ENCODE measurements at regions not wholly inside any gene's neighbourhood (a gene's known extent, or its start where the extent isn't known, plus 50 kb on each side); places are given as distances from the start of the nearest gene placed in this dataset.
"Not testable (repeated sequence)": the region's sequence is repeated elsewhere in the genome, so short reads cannot be mapped to it uniquely, and the experiment has no call there.

DNA sequence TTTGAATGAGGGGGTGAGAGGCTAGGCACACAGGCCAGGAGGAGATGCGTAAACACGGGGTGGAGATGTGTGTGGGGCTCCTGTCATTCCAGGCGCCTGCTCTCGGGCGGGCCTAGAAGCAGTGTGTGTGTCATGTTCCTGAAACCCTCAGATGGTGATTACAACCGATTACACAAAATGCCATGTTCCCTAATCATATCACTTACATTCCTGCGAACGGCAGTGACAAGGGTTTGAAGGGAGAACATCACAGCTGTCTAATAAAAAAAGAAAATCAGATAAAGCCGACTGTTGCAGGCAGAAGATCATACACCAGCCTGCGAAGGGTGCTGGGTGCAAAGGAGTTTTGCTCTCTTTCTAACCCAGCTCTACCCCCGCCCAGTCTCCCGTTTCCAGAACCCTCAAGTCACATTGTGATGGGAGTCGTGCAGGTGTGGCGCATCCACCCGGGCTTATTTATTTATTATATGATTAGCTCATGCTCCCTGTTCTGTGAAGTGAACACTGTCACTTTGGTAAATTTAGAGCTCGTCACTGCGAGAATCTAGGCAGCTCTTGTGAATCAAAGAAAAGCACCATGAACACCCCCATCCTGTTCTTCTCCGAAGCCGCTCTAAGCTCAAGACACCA, 140.3 kb downstream of the NR2F2 start:
- no peak for DNase-seq (ENCODE audit: low spot score)

DNA sequence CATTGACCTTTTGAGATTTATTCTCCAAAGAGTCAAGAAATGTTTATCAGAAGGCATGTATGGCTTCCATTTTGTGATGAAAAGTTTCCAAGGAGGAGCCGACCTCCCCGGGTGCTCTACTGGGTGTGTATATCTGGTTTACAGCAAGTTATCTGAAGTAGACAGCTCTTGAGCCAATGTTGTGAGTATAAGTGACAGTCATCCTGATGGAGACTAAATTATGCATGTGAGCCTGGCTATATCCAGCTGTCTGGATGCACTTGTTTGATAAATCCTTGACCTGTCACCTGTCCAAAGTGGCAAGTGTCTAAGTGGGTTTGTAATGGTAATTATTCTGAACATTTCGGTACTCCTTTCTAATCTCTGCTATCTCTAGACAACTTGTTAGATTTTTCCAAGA, 142.2 kb downstream of the NR2F2 start:
- DNase-seq (ENCODE audit: low spot score), result no peak

DNA sequence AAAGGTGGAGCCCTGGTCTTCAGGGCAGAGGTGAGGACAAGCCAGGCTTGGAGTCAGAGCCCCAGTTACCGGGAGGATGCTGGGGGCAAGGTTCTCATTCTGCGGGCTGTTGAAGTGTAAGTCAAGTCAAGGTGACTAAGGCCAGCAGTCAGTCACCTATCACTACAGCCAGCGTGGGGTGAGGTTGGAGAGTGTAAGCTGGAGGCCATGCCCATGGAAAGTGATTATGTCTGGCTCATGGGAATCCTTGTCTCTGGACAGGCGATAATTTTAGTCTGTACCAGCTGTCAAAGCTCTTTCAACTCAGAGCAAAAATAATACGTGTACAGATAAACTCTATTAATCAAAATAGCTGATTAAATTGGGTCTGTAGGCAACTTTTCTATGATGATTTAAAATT, 143.1 kb downstream of the NR2F2 start:
- no peak for DNase-seq (ENCODE audit: low spot score)

DNA sequence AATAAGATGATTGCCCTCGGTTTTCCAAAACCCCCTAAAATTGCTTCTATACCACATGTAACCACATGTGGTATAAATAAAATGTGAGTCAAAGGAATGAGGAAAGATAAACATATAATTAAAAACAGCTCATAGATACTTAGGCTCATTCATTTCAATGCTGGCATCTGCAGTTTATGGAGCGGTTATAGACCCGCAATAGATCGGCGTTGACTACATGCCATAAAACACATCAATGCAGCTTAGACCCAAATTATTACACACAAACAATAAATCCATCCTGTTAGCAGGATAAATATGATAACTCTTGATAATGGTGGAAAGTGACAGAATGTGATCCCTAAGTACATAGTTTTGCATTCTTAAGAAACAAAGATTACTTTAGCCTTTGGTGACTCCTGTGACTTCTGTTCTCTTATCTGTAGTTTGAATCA, 143.7 kb downstream of the NR2F2 start:
- DNase-seq (ENCODE audit: low spot score), result no peak

DNA sequence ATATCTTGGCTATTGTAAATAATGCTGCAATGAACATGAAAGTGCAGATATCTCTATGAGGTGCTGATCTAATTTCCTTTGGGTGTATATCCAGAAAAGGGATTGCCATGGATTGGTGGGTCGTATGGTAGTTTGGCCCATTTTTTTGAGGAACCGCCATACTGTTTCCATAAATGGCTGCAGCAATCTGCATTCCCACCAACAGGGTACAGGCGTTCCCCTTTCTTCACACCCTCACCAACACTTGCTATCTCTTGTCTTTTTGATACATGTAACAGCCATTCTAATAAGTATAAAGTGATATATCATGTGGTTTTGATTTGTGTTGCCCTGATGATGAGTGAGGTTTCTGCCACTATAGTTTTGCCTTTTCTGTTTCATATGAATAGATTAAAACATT, 146.7 kb downstream of the NR2F2 start:
- DNase-seq (ENCODE audit: low spot score), result no peak

DNA sequence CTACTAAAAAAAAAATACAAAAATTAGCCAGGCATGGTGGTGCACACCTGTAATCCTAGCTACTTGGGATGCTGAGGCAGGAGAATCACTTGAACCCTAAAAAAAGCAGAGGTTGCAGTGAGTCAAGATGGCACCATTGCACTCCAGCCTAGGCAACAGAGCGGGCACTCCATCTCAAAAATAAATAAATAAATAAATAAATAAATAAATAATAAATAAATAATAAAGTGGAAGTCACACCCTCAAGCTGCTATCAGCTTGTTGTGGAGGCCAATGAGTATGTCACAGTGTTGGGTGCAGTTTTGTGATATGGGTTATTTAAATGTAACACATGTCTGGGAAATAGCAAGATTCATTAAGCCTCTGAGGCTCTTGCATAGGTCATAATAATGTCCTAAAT, 153.9 kb downstream of the NR2F2 start:
- not testable (repeated sequence) for DNase-seq (ENCODE audit: low spot score)

DNA sequence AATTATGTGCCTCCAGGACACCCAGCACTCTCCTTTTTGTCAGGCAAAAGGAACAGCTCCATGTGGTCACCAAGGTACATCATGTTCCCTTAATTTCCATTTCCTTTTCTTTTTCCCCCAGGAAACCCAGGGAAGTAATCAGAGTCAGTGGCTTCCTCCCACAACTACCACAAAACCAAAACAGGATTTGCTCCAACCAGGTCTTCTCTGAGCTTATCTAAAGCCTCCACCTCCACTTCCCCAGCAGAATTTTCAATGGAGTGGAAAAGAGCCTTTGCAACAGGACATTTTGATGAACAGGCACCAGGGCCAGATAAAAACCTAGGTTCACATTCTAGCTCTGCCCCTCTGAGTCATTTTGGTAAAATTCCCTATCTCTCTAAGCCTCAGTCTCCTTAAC, 154.3 kb downstream of the NR2F2 start:
- no peak for DNase-seq (ENCODE audit: low spot score)

DNA sequence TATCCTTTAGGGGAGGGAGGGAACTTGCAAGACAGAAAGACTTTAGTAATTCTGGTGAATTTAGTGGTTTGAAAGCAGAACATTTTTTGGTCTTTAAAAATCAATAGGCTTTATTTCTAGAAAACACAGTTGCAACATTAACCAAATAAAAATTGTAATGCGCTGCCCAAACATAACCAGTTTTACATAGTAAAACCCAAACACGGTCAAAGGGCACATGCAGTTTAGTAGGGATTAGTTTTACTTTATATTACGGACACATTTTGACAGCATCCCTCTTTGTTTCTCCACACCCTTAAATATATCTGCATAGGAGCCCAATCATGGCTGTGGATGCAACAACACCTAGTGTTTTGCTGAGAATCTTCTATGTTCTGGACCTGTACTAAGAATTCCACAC, 156.7 kb downstream of the NR2F2 start:
- DNase-seq (ENCODE audit: low spot score), result no peak

DNA sequence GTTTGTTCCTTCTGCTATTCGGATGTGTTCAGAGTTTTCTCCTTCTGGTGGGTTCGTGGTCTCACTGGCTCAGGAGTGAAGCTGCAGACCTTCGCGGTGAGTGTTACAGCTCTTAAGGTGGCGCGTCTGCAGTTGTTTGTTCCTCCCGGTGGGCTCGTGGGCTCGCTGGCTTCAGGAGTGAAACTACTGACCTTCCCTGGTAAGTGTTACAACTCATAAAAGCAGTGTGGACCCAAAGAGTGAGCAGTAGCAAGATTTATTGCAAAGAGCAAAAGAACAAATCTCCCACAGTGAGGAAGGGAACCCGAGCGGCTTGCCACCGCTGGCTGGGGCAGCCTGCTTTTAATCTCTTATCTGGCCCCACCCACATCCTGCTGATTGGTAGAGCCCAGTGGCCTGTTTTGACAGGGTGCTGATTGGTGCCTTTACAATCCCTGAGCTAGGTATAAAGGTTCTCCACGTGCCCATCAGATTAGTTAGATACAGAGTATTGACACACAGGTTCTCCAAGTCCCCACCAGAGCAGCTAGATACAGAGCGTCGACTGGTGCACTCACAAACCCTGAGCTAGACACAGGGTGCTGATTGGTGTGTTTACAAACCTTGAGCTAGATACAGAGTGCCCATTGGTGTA, 160.7 kb downstream of the NR2F2 start:
- not testable (repeated sequence) for DNase-seq (ENCODE audit: low spot score)

DNA sequence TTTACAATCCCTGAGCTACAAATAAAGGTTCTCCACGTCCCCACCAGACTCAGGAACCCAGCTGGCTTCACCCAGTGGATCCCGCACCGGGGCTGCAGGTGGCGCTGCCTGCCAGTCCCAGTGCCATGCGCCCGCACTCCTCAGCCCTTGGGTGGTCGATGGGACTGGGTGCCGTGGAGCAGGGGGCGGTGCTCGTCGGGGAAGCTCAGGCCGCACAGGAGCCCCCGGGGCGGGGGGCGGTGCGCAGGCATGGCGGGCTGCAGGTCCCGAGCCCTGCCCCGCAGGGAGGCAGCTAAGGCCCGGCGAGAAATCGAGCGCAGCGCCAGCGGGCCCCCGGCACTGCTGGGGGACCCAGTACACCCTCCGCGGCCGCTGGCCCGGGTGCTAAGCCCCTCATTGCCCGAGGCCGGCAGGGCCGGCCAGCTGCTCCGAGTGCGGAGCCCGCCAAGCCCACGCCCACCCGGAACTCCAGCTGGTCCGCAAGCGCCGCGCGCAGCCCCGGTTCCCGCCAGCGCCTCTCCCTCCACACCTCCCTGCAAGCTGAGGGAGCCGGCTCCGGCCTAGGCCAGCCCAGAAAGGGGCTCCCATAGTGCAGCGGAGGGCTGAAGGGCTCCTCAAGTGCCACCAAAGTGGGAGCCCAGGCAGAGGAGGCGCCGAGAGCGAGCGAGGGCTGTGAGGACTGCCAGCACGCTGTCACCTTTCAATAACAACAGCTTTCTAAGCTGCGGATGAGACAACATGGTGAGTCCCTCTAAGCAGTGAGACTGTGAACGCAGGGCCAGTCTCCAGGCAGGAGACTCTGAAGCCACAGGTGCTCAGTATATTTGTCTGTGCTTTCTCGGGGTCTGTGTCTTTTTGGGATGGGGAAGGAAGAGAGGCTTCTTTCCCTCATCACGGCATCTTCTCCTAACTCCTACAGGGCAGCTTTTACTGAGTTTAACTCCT, 161.5 kb downstream of the NR2F2 start:
- not testable (repeated sequence) for DNase-seq (ENCODE audit: low spot score)

DNA sequence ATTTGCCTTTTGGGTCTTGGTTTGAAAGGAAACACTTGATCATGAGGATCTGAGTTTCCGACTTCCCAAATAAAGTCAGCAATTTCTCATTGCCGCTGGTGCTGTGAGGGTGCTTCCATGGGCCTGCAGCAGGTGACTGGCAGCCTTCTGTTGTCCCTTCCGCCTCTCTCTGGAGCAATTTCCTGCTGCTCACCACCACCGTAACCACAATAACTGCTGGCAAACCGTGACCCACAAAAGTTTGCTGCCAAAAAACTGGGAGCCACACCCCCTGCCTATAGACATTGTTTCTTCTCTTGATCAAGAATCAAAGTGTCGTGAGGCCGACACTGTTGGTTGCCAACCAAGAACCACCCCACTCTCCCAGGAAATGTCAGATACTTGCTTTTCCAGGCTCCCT, 164.0 kb downstream of the NR2F2 start:
- no peak for DNase-seq (ENCODE audit: low spot score)

DNA sequence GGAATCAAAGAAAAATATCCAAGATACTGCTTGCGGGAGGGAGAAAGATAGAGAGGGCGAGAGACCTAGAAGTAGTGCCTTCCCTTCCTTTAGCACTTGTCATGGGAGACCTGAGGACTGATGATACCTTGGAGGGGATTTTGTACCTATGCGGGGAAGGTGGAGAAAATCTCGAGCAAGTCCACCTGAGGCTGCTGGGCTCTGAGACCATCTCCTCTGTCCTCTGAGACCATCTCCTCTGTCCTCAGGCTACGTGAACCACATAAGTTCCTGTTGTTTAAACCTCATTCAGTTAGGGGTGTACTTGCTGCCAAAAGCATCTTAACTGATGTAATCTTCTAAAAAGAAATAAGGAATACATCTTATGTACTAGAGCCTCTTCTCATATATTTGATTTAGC, 164.9 kb downstream of the NR2F2 start:
- no peak for DNase-seq (ENCODE audit: low spot score)

DNA sequence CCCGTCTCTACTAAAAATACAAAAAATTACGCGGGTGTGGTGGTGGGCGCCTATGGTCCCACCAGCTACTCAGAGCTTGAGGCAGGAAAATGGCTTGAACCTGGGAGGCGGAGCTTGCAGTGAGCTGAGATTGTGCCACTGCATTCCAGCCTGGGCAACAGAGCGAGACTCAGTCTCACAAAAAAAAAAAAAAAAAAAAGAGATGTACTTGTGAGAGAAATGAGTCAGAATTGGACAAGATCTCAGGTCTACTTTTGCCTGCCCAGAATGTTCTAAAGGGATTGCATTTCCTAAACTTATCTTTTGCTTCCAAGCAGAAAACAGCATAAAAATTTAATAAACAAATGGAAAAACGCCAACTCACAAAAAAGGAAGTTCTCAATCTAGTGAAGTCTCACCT, 167.5 kb downstream of the NR2F2 start:
- DNase-seq (ENCODE audit: low spot score), result no peak

DNA sequence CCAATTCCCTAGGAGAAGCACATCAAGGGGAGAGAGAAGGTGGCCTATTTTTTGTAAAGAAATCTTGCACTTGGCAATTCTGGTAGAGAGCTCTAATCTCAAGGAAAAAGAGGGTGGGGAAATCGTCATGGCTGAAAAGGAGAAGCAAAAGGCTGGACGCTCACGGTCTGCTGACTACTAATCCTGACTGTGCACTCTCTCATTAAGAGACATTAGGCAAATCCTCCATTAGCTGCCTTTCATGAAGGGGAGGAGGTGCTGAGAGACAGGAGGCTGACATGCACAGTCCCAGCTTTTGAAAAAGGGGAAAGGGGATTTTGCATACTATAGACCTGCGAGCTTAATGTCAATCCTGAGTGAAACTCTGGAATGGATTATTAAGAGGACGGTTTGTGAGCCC, 170.0 kb downstream of the NR2F2 start:
- no peak for DNase-seq (ENCODE audit: low spot score)

DNA sequence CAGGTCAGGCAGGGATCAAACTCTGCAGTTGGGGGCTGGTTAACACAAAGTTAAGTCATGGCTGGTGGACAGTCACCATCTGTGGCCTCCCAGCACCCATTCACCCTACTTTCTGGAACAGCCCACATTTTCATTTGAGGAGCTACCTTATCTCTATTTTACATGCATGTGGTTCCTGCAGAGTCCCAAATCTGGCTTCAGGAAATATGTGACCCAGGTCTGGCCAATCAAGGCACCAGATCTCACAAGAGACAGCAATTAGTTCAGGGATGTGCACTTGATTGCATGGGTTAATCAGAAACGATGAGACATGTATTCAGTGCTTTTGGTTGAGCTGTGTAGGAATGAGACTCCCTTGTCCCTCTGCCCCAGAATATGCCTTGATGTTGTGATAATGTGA, 170.9 kb downstream of the NR2F2 start:
- no peak for DNase-seq (ENCODE audit: low spot score)

DNA sequence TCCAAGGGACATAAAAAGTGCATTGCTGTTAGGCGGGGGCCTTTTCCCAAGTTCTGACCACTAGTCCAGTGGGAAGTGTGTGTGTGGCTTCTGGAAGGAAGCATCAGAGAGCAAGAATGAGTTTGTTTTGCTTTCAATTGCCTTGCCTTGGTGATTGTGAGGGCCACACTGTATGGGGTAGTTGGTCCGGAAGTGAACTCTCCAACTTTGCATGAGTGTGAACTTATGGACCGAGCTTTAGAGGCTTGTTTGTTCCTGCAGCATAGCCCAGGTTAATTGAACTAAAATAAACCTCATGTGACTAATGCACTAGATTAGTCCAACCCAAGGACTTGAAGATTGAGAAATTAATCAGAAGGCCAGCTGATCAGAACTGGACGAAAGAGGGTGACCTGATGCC, 171.7 kb downstream of the NR2F2 start:
- DNase-seq (ENCODE audit: low spot score), result no peak

DNA sequence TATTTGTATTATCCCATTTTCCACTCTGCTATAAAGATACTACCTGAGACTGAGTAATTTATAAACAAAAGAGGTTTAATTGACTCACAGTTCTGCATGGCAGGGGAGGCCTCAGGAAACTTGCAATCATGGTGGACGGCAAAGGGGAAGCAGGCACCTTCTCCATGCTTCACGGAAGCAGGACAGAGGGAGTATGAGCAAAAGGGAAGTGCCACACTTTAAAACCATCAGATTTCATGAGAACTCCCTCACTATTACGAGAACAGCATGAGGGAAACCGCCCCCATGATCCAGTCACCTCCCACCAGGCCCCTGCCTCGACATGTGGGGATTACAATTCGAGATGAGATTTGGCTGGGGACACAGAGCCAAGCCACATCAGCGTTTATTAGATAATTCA, 172.8 kb downstream of the NR2F2 start:
- DNase-seq (ENCODE audit: low spot score), result no peak

DNA sequence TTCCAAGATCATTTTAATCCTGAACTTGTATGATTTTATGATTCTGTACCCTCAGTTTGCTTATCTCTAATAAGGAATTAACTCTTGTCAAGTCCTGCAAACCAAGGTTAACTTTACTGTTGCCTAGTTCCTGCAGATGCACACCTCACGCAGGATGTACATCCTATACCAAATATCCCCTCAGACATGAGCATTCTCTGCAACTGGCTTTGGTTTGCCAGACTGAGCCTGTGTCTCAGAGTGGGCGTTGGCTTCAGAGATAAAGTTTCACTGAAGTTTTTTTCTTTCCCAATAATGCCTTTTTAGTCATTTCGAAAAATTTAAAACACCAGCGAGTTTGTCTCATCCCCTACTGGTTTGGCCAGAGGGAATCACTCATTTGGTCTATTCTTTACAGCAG, 173.9 kb downstream of the NR2F2 start:
- no peak for DNase-seq (ENCODE audit: low spot score)

DNA sequence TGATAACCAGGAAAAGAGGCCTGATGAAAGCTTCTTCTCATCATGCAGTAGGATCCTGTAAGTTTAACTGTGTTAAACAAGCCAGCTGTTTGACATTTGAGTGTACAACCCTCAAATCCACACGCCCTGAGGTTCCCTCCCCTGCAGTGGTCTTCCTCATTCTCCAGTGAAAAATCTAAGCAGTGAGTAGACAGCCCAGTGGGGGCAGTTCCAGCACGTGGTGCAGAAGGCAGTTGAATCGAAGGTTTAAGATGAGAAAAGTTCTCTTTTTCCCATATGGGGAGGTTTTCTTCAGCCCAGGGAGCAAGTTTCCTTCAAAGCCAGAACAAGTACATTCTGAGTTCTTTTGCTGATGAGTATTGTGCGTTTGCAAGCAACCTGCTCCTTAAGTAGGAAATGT, 174.5 kb downstream of the NR2F2 start:
- DNase-seq (ENCODE audit: low spot score), result no peak

DNA sequence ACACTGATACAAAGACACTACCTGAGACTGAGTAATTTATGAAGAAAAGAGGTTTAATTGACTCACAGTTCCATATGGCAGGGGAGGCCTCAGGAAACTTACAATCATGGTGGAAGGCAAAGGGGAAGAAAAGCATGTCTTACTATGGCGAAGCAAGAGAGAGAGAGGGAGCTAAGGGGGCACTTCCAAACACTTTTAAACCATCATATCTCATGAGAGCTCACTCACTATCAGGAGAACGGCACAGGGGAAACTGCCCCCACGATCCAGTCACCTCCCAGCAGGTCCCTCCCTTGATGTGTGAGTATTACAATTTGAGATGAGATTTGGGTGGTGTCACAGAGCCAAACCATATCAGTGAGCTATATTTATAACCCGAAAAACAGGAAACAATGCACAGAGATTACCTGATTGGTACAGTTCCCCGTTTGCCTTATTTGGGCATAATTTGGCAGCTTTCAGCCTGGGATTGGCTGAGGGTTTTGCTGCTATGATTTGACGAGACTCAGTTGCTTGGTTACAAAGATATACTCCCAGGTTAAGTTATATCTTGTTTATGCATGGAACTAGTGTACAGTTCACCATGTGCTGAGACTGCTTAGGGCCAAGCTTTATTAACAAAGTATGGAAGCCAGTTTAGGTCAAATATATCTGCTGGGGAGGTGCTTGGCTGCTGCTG, 184.2 kb downstream of the NR2F2 start:
- DNase-seq (ENCODE audit: low spot score), result no peak

DNA sequence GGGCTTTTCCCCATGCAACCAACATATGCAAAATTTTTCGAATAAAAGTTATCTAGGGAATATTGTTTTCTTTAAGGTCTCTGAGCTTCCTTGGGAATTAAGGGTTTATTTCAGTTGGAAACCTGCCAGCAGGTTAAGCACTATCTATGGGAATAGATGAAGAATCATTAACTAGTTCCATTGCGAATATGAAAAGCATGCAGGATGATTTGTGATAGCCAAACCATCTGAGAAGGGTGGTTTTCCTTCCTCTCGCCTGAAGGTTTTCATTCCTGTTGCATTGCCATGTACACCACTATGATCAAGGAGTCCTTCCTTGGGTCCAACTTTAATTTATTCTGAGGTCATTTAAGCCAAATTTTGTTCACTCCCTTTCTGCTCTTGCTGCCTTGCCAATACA, 184.9 kb downstream of the NR2F2 start:
- no peak for DNase-seq (ENCODE audit: low spot score)

DNA sequence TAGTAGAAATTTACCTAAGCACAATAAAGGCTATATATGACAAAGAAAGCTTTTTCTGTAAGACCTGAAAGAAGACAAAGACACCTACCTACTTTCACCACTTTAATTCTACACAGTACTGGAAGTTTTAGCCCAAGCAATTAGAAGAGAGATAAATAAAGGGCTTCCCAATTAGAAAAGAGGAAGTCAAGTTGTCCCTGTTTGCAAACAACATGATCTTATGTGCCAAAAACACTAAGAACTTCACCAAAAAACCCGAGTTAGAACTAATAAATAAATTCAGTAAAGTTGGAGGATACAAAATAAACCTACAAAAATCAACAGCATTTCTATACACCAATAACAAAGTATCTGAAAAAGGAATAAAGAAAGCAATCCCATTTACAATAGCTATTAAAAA, 190.9 kb downstream of the NR2F2 start:
- DNase-seq (ENCODE audit: low spot score), result no peak

Data from COLO829 (cell line).